SK-N-SH (cell line): ENCODE measurements at regions not wholly inside any gene's neighbourhood (a gene's known extent, or its start where the extent isn't known, plus 50 kb on each side); places are given as distances from the start of the nearest gene placed in this dataset.

ENCODE experiments used
- JUND ChIP-seq: IDR thresholded peaks from 2 replicates; pipeline ENCODE4 v1.4.0; 2012
- REST ChIP-seq: IDR thresholded peaks from 2 replicates; pipeline ENCODE4 v1.6.1; 2012; ENCODE audit warnings: mild to moderate bottlenecking, low read depth, low read length, moderate library complexity

- TF ChIP-seq REST (no peak), JUND (no peak)
These were observed 309.9 kb upstream of the ASIC2 start for GRCh38 chr17:33602981-33603380.
